Loucy (cell line): ENCODE measurements at regions not wholly inside any gene's neighbourhood (a gene's known extent, or its start where the extent isn't known, plus 50 kb on each side); places are given as distances from the start of the nearest gene placed in this dataset.

ENCODE experiments used
- EZH2phosphoT487 ChIP-seq: fragments of 200-600 bp; IDR thresholded peaks from 2 replicates; pipeline ENCODE4 v1.6.1; 2018; ENCODE audit warnings: antibody characterized with exemption, mild to moderate bottlenecking, moderate library complexity, borderline replicate concordance
- TF ChIP-seq, protein P1 (sequence below): fragments of 200-600 bp; sonication (generic); conservative IDR thresholded peaks from 2 replicates; pipeline ENCODE4 v1.5.1; 2014; ENCODE audit warnings: mild to moderate bottlenecking, antibody characterized with exemption, low read length

DNA sequence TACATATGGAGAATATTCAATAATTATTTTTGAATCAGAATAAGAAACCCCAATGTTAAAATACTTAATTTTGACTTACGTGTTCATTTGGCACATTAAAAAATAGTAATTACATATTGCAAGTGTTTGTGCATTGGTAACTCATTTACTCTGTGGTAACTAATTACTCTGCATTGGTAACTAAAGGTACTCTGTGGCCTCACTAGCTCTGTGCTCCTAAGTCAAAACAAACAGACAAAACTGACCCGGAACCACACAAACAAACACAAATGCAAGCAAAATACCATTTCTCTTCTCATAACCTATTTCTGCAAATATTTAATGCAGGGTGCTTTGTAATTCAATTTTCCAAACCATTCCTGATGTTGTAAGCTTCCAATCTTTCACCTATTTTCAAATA lies 1244.3 kb downstream of the REEP3 start:
- TF ChIP-seq, protein P1, sequence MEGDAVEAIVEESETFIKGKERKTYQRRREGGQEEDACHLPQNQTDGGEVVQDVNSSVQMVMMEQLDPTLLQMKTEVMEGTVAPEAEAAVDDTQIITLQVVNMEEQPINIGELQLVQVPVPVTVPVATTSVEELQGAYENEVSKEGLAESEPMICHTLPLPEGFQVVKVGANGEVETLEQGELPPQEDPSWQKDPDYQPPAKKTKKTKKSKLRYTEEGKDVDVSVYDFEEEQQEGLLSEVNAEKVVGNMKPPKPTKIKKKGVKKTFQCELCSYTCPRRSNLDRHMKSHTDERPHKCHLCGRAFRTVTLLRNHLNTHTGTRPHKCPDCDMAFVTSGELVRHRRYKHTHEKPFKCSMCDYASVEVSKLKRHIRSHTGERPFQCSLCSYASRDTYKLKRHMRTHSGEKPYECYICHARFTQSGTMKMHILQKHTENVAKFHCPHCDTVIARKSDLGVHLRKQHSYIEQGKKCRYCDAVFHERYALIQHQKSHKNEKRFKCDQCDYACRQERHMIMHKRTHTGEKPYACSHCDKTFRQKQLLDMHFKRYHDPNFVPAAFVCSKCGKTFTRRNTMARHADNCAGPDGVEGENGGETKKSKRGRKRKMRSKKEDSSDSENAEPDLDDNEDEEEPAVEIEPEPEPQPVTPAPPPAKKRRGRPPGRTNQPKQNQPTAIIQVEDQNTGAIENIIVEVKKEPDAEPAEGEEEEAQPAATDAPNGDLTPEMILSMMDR: no peak
- TF ChIP-seq EZH2phosphoT487: no peak
